Peyer's patch (tissue), 4 donors: ENCODE measurements at regions not wholly inside any gene's neighbourhood (a gene's known extent, or its start where the extent isn't known, plus 50 kb on each side); places are given as distances from the start of the nearest gene placed in this dataset.

Source experiments
- CTCF ChIP-seq, 6 experiments: fragments of 450-650 bp in 4 of 6; fragments of 200-600 bp in 2 of 6; sonication (generic) in 1 of 6; IDR thresholded peaks; one replicate each; pipeline ENCODE4 v1.5.1; 2017 to 2019; ENCODE audit warnings: antibody characterized with exemption in 6 of 6, mild to moderate bottlenecking in 3 of 6, moderate library complexity in 1 of 6
- POLR2A ChIP-seq, 2 donors: fragments of 450-650 bp; IDR thresholded peaks; one replicate each; pipeline ENCODE4 v1.5.1; 2017; ENCODE audit warnings: antibody characterized with exemption in 2 of 2, mild to moderate bottlenecking in 2 of 2, moderate library complexity in 2 of 2

- TF ChIP-seq CTCF (IDR thresholded peaks at IDR 0.05) (no peak), POLR2A (IDR thresholded peaks at IDR 0.05) (no peak)
Observed at GRCh38 chr12:88839486-88839885, 259.2 kb upstream of the KITLG start.
